ENCODE measurements at regions not wholly inside any gene's neighbourhood (a gene's known extent, or its start where the extent isn't known, plus 50 kb on each side); places are given as distances from the start of the nearest gene placed in this dataset.

DNA sequence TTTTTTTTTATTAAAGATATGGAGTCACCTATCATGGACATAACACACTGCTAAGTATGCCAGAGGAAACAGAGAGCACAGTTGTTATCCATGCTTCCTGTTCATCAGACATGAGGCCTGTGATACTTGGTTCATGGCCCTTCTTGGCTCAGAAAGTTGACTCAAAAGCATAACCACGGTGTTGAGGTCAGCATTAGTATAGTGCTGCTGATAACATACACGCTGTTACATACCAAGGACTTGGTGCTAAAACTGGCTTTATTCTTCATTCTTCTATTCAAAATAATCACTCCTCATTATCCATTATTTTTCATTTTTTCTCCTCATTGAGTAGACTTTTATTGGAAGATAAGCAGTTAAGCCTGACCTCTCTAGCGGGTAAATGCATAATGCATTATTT is 464.1 kb downstream of the ADGRL2 start:
- 100% methylated on average over 2 of the region's 3 CpGs for WGBS, 2 experiments (ENCODE audit: insufficient coverage in 2 of 2)
- H3K4me1 ChIP-seq (ENCODE audit: control insufficient read depth, insufficient read depth, low read length, poor library complexity, severe bottlenecking), result peaks cover 3% of the 10 kb centered on the region

GRCh38 chr1:82263396-82263795 is 462.7 kb downstream of the ADGRL2 start:
- no peaks in the 10 kb centered on the region for H3K9me3 ChIP-seq (ENCODE audit: control insufficient read depth, low read length)
- no peaks in the 10 kb centered on the region for H3K36me3 ChIP-seq (ENCODE audit: control insufficient read depth, insufficient read depth, low read length)
- H3K4me1 ChIP-seq (ENCODE audit: control insufficient read depth, insufficient read depth, low read length, poor library complexity, severe bottlenecking), result no peaks in the 10 kb centered on the region
- no peak overlapping the region for H3K4me3 ChIP-seq (ENCODE audit: extremely low read depth, insufficient read depth, low read length, poor library complexity, severe bottlenecking)
- no peak overlapping the region for H3K27ac ChIP-seq (ENCODE audit: low read depth, low read length, severe bottlenecking)
- WGBS, 2 experiments (ENCODE audit: insufficient coverage in 2 of 2), result 38% methylated on average over 1 of the region's 1 CpG; no CpG with 5 or more reads in 1 of the 2 experiments

More for the DNA sequence above, 464.1 kb downstream of the ADGRL2 start:
- H3K27ac ChIP-seq (ENCODE audit: low read depth, low read length, severe bottlenecking), result no peak overlapping the region
- no peaks in the 10 kb centered on the region for H3K9me3 ChIP-seq (ENCODE audit: control insufficient read depth, low read length)
- H3K4me3 ChIP-seq (ENCODE audit: extremely low read depth, insufficient read depth, low read length, poor library complexity, severe bottlenecking), result no peak overlapping the region
- H3K36me3 ChIP-seq (ENCODE audit: control insufficient read depth, insufficient read depth, low read length), result no peaks in the 10 kb centered on the region

DNA sequence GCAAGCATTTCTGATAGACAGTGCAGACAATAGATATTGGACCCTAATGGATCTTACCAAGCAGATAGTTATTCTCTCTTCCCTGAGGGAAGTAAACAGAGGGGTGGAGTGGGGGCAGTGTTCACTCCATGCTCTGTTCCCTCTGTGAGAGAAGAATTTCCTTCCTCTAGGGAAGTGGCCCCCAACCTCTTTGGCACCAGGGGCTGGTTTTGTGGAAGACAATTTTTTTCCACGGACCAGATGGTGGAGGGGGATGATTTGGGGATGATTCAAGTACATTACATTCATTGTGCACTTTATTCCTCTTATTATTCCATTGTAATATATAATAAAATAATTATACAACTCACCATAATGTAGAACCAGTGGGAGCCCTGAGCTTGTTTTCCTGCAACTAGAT is 459.9 kb downstream of the ADGRL2 start:
- H3K4me1 ChIP-seq (ENCODE audit: control insufficient read depth, insufficient read depth, low read length, poor library complexity, severe bottlenecking), result no peaks in the 10 kb centered on the region
- H3K27ac ChIP-seq (ENCODE audit: low read depth, low read length, severe bottlenecking), result no peak overlapping the region
- H3K9me3 ChIP-seq (ENCODE audit: control insufficient read depth, low read length), result no peaks in the 10 kb centered on the region
- no peak overlapping the region for H3K4me3 ChIP-seq (ENCODE audit: extremely low read depth, insufficient read depth, low read length, poor library complexity, severe bottlenecking)
- H3K36me3 ChIP-seq (ENCODE audit: control insufficient read depth, insufficient read depth, low read length), result no peaks in the 10 kb centered on the region
- no CpG with 5 or more reads among the region's 1 CpG for WGBS, 2 experiments (ENCODE audit: insufficient coverage in 2 of 2)

GRCh38 chr1:82260051-82260450 is 459.3 kb downstream of the ADGRL2 start:
- Histone ChIP-seq H3K36me3 (ENCODE audit: control insufficient read depth, insufficient read depth, low read length) (no peaks in the 10 kb centered on the region), H3K27ac (ENCODE audit: low read depth, low read length, severe bottlenecking) (no peak overlapping the region), H3K9me3 (ENCODE audit: control insufficient read depth, low read length) (no peaks in the 10 kb centered on the region), H3K4me3 (ENCODE audit: extremely low read depth, insufficient read depth, low read length, poor library complexity, severe bottlenecking) (no peak overlapping the region), H3K4me1 (ENCODE audit: control insufficient read depth, insufficient read depth, low read length, poor library complexity, severe bottlenecking) (no peaks in the 10 kb centered on the region)
- 86% methylated on average over 1 of the region's 1 CpG; no CpG with 5 or more reads in 1 of the 2 experiments for whole genome bisulfite sequencing, 2 experiments (ENCODE audit: insufficient coverage in 2 of 2)

DNA sequence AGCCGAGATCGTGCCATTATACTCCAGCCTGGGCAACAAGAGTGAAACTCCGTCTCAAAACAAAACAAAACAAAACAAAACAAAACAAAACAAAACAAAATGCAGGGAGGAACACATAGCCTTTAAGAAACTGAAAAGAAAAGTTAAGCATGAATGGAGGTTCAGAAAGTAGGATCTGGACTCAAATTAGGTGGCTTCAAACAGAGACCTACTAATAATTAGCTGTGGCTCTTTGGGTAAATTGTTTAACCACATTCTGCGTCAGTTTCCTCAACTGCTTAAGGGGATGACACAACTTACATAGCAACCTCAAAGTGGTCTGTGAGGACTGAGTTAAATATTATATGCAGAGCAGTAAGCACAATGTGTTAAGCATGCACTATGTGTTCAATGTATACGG is 458.2 kb downstream of the ADGRL2 start:
- no peaks in the 10 kb centered on the region for H3K9me3 ChIP-seq (ENCODE audit: control insufficient read depth, low read length)
- WGBS, 2 experiments (ENCODE audit: insufficient coverage in 2 of 2), result 100% methylated on average over 1 of the region's 5 CpGs; no CpG with 5 or more reads in 1 of the 2 experiments
- no peaks in the 10 kb centered on the region for H3K36me3 ChIP-seq (ENCODE audit: control insufficient read depth, insufficient read depth, low read length)
- H3K27ac ChIP-seq (ENCODE audit: low read depth, low read length, severe bottlenecking), result no peak overlapping the region
- H3K4me3 ChIP-seq (ENCODE audit: extremely low read depth, insufficient read depth, low read length, poor library complexity, severe bottlenecking), result no peak overlapping the region
- no peaks in the 10 kb centered on the region for H3K4me1 ChIP-seq (ENCODE audit: control insufficient read depth, insufficient read depth, low read length, poor library complexity, severe bottlenecking)

GRCh38 chr1:82246050-82246449 is 445.3 kb downstream of the ADGRL2 start:
- Histone ChIP-seq H3K27ac (ENCODE audit: low read depth, low read length, severe bottlenecking) (no peak overlapping the region), H3K4me1 (ENCODE audit: control insufficient read depth, insufficient read depth, low read length, poor library complexity, severe bottlenecking) (no peaks in the 10 kb centered on the region), H3K36me3 (ENCODE audit: control insufficient read depth, insufficient read depth, low read length) (no peaks in the 10 kb centered on the region), H3K9me3 (ENCODE audit: control insufficient read depth, low read length) (peaks cover 5% of the 10 kb centered on the region), H3K4me3 (ENCODE audit: extremely low read depth, insufficient read depth, low read length, poor library complexity, severe bottlenecking) (no peak overlapping the region)
- WGBS, 2 experiments (ENCODE audit: insufficient coverage in 2 of 2), result 70 to 86% methylated on average over 1 of the region's 3 CpGs

- no peaks in the 10 kb centered on the region for H3K36me3 ChIP-seq (ENCODE audit: control insufficient read depth, insufficient read depth, low read length)
- H3K4me3 ChIP-seq (ENCODE audit: extremely low read depth, insufficient read depth, low read length, poor library complexity, severe bottlenecking), result no peak overlapping the region
- 83 to 97% methylated on average over 3 of the region's 7 CpGs for WGBS, 2 experiments (ENCODE audit: insufficient coverage in 2 of 2)
- no peak overlapping the region for H3K27ac ChIP-seq (ENCODE audit: low read depth, low read length, severe bottlenecking)
- peaks cover 5% of the 10 kb centered on the region for H3K9me3 ChIP-seq (ENCODE audit: control insufficient read depth, low read length)
- no peaks in the 10 kb centered on the region for H3K4me1 ChIP-seq (ENCODE audit: control insufficient read depth, insufficient read depth, low read length, poor library complexity, severe bottlenecking)
Measured at GRCh38 chr1:82245345-82246014, 444.7 kb downstream of the ADGRL2 start.

- Histone ChIP-seq H3K4me1 (ENCODE audit: control insufficient read depth, insufficient read depth, low read length, poor library complexity, severe bottlenecking) (no peaks in the 10 kb centered on the region), H3K36me3 (ENCODE audit: control insufficient read depth, insufficient read depth, low read length) (no peaks in the 10 kb centered on the region), H3K4me3 (ENCODE audit: extremely low read depth, insufficient read depth, low read length, poor library complexity, severe bottlenecking) (no peak overlapping the region), H3K27ac (ENCODE audit: low read depth, low read length, severe bottlenecking) (no peak overlapping the region), H3K9me3 (ENCODE audit: control insufficient read depth, low read length) (peaks cover 5% of the 10 kb centered on the region)
- 44 to 50% methylated on average over 2 of the region's 3 CpGs for WGBS, 2 experiments (ENCODE audit: insufficient coverage in 2 of 2)
Measured at GRCh38 chr1:82240571-82240970, 439.8 kb downstream of the ADGRL2 start.

DNA sequence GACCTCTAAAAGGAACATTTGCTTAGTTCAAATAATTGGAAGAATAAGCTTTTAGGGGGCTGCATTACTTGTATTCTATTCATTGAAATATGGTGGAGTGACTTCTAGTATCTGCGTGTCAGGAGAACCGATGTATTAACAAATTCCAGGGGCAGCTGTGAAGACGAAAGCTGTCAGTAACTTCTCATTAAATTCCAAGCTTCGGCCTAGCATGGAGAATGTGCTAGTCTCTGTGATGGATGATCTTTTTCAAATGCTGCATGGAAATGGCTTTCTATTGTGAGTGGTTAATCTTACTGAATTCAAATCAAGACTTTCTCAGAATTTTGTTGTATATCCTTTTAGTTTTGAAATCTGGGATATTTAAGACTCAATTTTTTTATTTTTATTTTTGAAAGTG is 429.9 kb downstream of the ADGRL2 start:
- no peaks in the 10 kb centered on the region for H3K4me1 ChIP-seq (ENCODE audit: control insufficient read depth, insufficient read depth, low read length, poor library complexity, severe bottlenecking)
- no peaks in the 10 kb centered on the region for H3K9me3 ChIP-seq (ENCODE audit: control insufficient read depth, low read length)
- WGBS, 2 experiments (ENCODE audit: insufficient coverage in 2 of 2), result 58 to 80% methylated on average over 2 to 4 of the region's 4 CpGs
- H3K4me3 ChIP-seq (ENCODE audit: extremely low read depth, insufficient read depth, low read length, poor library complexity, severe bottlenecking), result no peak overlapping the region
- H3K27ac ChIP-seq (ENCODE audit: low read depth, low read length, severe bottlenecking), result no peak overlapping the region
- no peaks in the 10 kb centered on the region for H3K36me3 ChIP-seq (ENCODE audit: control insufficient read depth, insufficient read depth, low read length)

- no peaks in the 10 kb centered on the region for H3K9me3 ChIP-seq (ENCODE audit: control insufficient read depth, low read length)
Measured at GRCh38 chr1:82227306-82228095, 426.8 kb downstream of the ADGRL2 start.

GRCh38 chr1:82226186-82226505 is 425.4 kb downstream of the ADGRL2 start:
- H3K4me3 ChIP-seq (ENCODE audit: extremely low read depth, insufficient read depth, low read length, poor library complexity, severe bottlenecking), result no peak overlapping the region
- no CpG with 5 or more reads among the region's 1 CpG for WGBS, 2 experiments (ENCODE audit: insufficient coverage in 2 of 2)
- no peaks in the 10 kb centered on the region for H3K9me3 ChIP-seq (ENCODE audit: control insufficient read depth, low read length)
- H3K4me1 ChIP-seq (ENCODE audit: control insufficient read depth, insufficient read depth, low read length, poor library complexity, severe bottlenecking), result no peaks in the 10 kb centered on the region
- H3K36me3 ChIP-seq (ENCODE audit: control insufficient read depth, insufficient read depth, low read length), result no peaks in the 10 kb centered on the region
- no peak overlapping the region for H3K27ac ChIP-seq (ENCODE audit: low read depth, low read length, severe bottlenecking)

More at GRCh38 chr1:82227306-82228095, 426.8 kb downstream of the ADGRL2 start:
- H3K27ac ChIP-seq (ENCODE audit: low read depth, low read length, severe bottlenecking), result no peak overlapping the region
- H3K4me1 ChIP-seq (ENCODE audit: control insufficient read depth, insufficient read depth, low read length, poor library complexity, severe bottlenecking), result no peaks in the 10 kb centered on the region
- 100% methylated on average over 1 of the region's 3 CpGs; no CpG with 5 or more reads in 1 of the 2 experiments for WGBS, 2 experiments (ENCODE audit: insufficient coverage in 2 of 2)
- H3K4me3 ChIP-seq (ENCODE audit: extremely low read depth, insufficient read depth, low read length, poor library complexity, severe bottlenecking), result no peak overlapping the region
- no peaks in the 10 kb centered on the region for H3K36me3 ChIP-seq (ENCODE audit: control insufficient read depth, insufficient read depth, low read length)

Measured in mesodermal cell (in vitro differentiated cells).